ENCODE measurements at regions not wholly inside any gene's neighbourhood (a gene's known extent, or its start where the extent isn't known, plus 50 kb on each side); places are given as distances from the start of the nearest gene placed in this dataset.

DNA sequence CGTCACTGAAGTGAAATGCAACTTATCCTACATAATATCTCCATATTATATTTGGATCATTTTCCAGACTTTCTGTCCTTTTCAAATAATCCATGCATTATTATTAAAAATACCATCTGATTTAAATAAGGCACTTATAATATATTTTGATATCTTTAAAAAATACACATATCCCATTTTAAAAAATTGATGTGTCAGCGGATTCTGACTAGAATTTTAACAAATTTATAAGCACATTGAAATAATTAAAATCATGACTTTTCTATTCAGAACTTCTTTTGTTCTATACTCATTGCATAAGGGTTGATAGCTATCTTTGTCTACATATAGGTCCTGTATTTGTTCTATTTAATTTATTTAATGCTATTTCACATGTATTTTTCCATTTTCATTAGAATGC, 199.0 kb upstream of the DSEL start:
- TF ChIP-seq, protein P1, sequence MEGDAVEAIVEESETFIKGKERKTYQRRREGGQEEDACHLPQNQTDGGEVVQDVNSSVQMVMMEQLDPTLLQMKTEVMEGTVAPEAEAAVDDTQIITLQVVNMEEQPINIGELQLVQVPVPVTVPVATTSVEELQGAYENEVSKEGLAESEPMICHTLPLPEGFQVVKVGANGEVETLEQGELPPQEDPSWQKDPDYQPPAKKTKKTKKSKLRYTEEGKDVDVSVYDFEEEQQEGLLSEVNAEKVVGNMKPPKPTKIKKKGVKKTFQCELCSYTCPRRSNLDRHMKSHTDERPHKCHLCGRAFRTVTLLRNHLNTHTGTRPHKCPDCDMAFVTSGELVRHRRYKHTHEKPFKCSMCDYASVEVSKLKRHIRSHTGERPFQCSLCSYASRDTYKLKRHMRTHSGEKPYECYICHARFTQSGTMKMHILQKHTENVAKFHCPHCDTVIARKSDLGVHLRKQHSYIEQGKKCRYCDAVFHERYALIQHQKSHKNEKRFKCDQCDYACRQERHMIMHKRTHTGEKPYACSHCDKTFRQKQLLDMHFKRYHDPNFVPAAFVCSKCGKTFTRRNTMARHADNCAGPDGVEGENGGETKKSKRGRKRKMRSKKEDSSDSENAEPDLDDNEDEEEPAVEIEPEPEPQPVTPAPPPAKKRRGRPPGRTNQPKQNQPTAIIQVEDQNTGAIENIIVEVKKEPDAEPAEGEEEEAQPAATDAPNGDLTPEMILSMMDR (IDR thresholded peaks at IDR 0.05; ENCODE audit: low read depth, low read length, missing control alignments) = no peak
- in situ Hi-C loops (cut with HindIII; ENCODE audit: low sequenced_read_pairs) = no loop called here
- DNase-seq (ENCODE audit: low read depth) = no peak
- H3K4me3 ChIP-seq (ENCODE audit: low read depth, low read length) = no peak overlapping the region

DNA sequence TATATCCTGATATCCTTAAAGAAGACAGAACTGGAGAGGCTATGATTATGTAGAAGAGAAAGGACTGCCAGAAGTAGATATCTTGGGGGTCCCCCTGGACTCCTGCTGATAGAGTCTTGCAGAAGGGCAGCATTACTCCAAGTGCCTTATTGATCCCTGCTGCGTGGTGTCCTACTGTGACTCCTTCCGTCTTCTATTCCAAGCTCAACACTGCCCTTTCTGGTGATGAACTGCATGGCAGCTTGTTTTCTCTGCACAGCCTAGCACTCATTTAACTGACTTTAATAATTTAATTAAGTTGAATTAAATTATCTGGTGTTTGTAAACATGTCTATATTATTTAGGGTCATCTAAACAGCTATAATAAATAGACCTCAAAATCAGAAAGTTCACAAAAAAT, 194.1 kb upstream of the DSEL start:
- TF ChIP-seq, protein P1 (IDR thresholded peaks at IDR 0.05; ENCODE audit: low read depth, low read length, missing control alignments) = no peak
- in situ Hi-C loops (cut with HindIII; ENCODE audit: low sequenced_read_pairs) = no loop called here
- H3K4me3 ChIP-seq (ENCODE audit: low read depth, low read length) = no peak overlapping the region
- no peak for DNase-seq (ENCODE audit: low read depth)

DNA sequence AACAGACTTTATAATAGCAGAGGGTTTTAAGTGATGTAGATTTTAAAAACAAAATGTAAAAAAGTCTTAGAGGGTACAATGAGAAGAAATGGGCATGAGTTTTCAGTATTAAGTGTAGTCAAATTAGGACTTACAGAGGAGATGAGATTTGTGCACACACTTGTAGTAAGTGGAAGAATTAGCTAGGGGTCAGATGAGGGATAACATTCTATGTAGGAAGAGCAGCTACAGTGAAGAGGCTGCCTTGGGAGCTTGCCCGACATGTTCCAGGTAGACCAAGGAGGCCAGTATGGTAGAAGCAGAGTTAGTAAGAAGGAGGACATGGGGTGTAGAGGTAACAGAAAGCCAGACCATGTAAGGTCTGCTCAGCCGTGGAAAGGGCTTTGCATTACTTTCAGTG, 189.2 kb upstream of the DSEL start:
- in situ Hi-C loops (cut with HindIII; ENCODE audit: low sequenced_read_pairs) = no loop called here
- TF ChIP-seq, protein P1 (IDR thresholded peaks at IDR 0.05; ENCODE audit: low read depth, low read length, missing control alignments) = no peak
- H3K4me3 ChIP-seq (ENCODE audit: low read depth, low read length) = no peak overlapping the region
- DNase-seq (ENCODE audit: low read depth) = no peak

DNA sequence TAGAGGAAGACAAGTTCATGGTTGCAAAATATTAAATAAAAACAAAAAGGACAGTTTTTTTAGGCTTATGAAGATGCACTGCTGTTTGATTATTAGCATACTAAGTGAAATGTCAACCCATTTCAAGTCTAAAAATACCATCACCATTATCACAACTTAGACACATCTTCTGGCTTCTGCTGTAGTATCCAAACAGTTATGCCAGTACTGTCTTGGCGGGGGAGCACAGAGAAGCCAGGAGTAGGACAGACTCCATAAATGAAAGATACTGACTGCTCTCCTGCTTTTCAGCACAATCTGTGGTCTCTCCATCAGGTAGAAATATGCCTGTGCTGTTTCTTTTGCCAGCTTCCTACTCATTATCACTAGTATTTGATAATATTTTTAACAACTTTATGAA, 179.2 kb upstream of the DSEL start:
- in situ Hi-C loops (cut with HindIII; ENCODE audit: low sequenced_read_pairs) = no loop called here
- no peak overlapping the region for H3K4me3 ChIP-seq (ENCODE audit: low read depth, low read length)
- no peak for DNase-seq (ENCODE audit: low read depth)
- TF ChIP-seq, protein P1 (IDR thresholded peaks at IDR 0.05; ENCODE audit: low read depth, low read length, missing control alignments) = no peak

DNA sequence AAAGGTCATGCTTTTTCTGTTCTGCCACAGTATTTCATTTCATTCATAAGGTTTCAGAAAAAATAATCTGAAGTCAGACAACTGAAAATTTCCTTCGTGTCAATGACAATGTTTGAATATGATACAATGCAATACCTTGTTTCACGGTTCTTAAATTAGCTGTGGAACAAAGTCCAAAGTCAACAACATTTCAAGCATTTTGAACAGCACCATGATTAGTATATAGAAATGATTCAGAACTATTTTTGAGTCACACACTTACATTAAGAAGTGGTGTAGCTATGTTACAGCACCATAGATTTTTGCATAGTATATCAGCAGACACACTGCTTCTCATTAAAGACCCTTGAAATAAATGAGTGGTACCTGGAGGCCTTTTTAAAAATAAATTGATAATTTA, 178.3 kb upstream of the DSEL start:
- TF ChIP-seq, protein P1 (IDR thresholded peaks at IDR 0.05; ENCODE audit: low read depth, low read length, missing control alignments) = no peak
- DNase-seq (ENCODE audit: low read depth) = no peak
- in situ Hi-C loops (cut with HindIII; ENCODE audit: low sequenced_read_pairs) = no loop called here
- no peak overlapping the region for H3K4me3 ChIP-seq (ENCODE audit: low read depth, low read length)

DNA sequence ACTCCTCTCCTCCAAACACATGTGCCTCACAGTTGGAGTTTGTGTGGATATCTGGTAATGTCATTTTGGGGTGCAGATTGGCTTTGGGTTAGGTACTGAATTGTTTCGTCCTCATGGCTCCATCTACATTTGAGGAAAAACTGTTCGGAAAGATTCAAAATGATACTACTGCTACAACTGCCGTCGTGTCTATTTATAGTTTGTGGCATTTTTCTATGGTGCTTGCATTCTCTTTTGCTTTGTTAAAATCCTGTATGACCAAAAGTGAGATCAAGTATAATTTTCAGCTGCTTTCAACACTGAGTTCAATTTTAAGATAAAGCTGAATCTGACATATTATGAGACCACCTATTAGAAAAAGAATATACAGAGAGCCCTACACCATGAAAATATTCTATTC, 176.3 kb upstream of the DSEL start:
- in situ Hi-C loops (cut with HindIII; ENCODE audit: low sequenced_read_pairs) = no loop called here
- TF ChIP-seq, protein P1 (IDR thresholded peaks at IDR 0.05; ENCODE audit: low read depth, low read length, missing control alignments) = no peak
- no peak for DNase-seq (ENCODE audit: low read depth)
- H3K4me3 ChIP-seq (ENCODE audit: low read depth, low read length) = no peak overlapping the region

DNA sequence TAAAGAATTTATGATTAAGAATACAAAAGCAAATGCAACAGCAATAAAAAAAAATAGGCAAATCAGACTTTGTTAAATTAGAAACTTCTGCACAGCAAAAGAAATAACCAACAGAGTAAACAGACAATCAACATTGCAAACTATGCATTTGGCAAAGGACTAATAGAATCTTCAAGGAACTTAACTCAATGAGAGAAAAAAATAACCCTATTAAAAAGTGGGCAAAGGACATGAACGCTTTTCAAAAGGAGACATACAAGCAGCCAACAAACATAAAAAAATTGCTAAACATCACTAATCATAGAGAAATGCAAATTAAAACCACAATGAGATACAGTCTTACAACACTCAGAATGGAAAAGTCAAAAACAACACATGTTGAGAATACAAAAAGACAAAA, 166.0 kb upstream of the DSEL start:
- in situ Hi-C loops (cut with HindIII; ENCODE audit: low sequenced_read_pairs) = no loop called here
- H3K4me3 ChIP-seq (ENCODE audit: low read depth, low read length) = no peak overlapping the region
- TF ChIP-seq, protein P1 (IDR thresholded peaks at IDR 0.05; ENCODE audit: low read depth, low read length, missing control alignments) = no peak
- DNase-seq (ENCODE audit: low read depth) = no peak

Data from astrocyte of the cerebellum (primary cell).